H1 (cell line): ENCODE measurements at regions not wholly inside any gene's neighbourhood (a gene's known extent, or its start where the extent isn't known, plus 50 kb on each side); places are given as distances from the start of the nearest gene placed in this dataset.

Experiments used
- BRCA1 ChIP-seq: IDR thresholded peaks from 2 replicates; pipeline ENCODE4 v1.6.1; 2012; ENCODE audit warnings: low read depth, low read length, improper control_type of control experiment
- CTBP2 ChIP-seq: IDR thresholded peaks from 2 replicates; pipeline ENCODE4 v1.7.0; 2011; ENCODE audit warnings: borderline replicate concordance, mild to moderate bottlenecking, moderate library complexity, mixed read lengths, low read length; ENCODE audit not compliant: insufficient read depth, insufficient read length
- NANOG ChIP-seq: IDR thresholded peaks from 2 replicates; pipeline ENCODE4 v1.6.1; 2011; ENCODE audit warnings: low read length, low read depth, mild to moderate bottlenecking, inconsistent platforms; ENCODE audit not compliant: insufficient read depth, poor library complexity, severe bottlenecking
- TAF7 ChIP-seq: optimal IDR thresholded peaks from 2 replicates; pipeline ENCODE3; 2011; ENCODE audit warnings: low read depth, mild to moderate bottlenecking, inconsistent platforms, low read length, moderate library complexity, borderline replicate concordance

DNA sequence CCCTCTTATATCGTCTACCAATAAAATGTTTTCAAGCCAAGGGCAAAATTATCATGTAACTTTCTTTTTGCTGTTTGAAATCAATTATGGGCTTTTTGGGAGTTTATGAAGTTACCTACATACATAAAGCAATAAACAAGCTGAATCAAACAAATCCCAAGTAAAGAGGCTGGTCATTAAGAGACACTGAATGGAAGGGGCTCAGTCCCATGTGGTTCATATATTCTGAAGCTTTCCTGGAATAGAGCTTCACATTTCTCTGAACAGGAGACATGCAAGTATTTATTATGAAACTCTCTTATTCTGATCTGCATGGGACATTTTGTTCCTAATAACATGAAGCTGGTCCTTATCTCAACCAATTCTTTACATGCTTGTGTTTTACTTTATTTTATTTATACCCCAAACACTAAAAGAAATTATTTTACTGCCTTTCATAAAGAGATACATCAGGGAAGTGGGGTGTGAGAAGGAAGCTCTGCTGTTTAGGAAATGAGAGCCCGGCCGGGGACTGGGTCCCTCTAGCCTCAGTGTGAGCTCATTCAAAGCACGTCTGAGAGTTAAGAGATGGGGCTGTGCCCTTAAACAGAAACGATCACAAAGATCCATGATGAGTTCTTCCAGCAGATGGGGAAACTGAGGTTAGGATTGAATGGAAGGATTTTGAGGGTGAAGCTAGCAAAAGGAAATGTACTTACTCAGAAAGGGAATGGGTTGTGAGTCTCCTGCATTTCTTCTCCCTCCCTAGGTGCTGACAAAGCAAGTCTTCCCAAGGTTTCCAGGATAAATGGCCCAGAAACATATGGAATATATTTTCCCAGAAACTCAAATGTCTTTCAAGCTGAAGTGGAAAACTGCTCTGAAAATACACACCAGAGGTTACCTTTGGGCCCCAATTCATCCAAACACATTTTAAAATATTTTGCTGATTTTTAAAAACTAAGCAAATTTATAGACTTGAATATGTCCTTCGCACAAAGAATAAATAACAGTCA, 93.1 kb upstream of the LNX1 start (continued):
- TF ChIP-seq TAF7 (no peak), NANOG (no peak), BRCA1 (no peak), CTBP2 (no peak)
